IgD-negative memory B cell (primary cell): ENCODE measurements at regions not wholly inside any gene's neighbourhood (a gene's known extent, or its start where the extent isn't known, plus 50 kb on each side); places are given as distances from the start of the nearest gene placed in this dataset.

ENCODE experiments used
- H3K27ac Mint-ChIP-seq, 3 donors: one replicate each; pipeline ENCODE4 v1.8.0; 2020 to 2022; ENCODE audit warnings: mild to moderate bottlenecking in 3 of 3, mixed read lengths in 3 of 3, moderate library complexity in 1 of 3
- H3K27me3 Mint-ChIP-seq: one replicate; pipeline ENCODE4 v1.8.0; 2021; ENCODE audit warnings: mixed read lengths
- H3K36me3 Mint-ChIP-seq: one replicate; pipeline ENCODE4 v1.8.0; 2020; ENCODE audit warnings: mild to moderate bottlenecking, mixed read lengths
- H3K4me1 Mint-ChIP-seq, 3 donors: one replicate each; pipeline ENCODE4 v1.8.0; 2020 to 2022; ENCODE audit warnings: mixed read lengths in 3 of 3, mild to moderate bottlenecking in 1 of 3
- H3K4me3 Mint-ChIP-seq, 4 donors: one replicate each; pipeline ENCODE4 v1.8.0; 2020 to 2022; ENCODE audit warnings: mild to moderate bottlenecking in 4 of 4, mixed read lengths in 4 of 4, moderate library complexity in 3 of 4
- H3K9me3 Mint-ChIP-seq, 3 donors: one replicate each; pipeline ENCODE4 v1.8.0; 2020 to 2021; ENCODE audit warnings: mixed read lengths in 3 of 3, mild to moderate bottlenecking in 1 of 3

DNA sequence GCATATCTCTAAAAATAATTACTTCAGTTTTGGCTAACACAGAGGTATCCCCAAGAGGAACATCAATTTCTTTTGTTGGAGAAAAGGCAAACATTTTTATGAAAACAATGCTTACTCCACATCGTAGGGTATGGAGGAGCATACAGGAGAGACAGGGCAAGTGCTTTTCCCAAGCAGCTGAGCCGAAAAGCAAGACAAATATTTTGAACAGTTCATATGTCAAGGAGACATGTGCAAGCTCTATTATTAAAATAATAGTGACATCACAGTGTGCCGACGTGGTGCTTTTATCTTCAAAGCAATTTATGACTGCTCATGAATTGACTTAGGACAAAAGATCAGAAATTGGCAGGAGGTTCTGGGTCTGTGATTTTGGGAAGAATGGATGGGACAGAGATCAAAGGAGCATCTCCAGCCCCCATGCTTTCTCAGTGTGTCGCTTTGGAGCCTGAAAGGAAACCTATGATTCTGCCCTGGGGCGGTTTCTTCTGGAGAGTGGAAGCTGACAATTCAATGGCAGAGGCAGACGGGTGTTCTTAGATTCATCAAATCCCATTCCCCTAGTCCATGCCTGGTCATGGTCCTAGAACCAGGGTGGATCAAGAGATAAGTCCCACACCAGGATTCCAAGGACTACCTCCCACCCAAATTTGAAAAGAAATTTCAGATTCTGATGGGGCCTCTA lies 97.1 kb downstream of the JCAD start:
- no peak overlapping the region for H3K27ac Mint-ChIP-seq
- no peaks in the 10 kb centered on the region for H3K9me3 Mint-ChIP-seq
- no peaks in the 10 kb centered on the region for H3K36me3 Mint-ChIP-seq
- H3K4me3 Mint-ChIP-seq: no peak overlapping the region
- no peaks in the 10 kb centered on the region for H3K4me1 Mint-ChIP-seq
- peaks cover 9% of the 10 kb centered on the region for H3K27me3 Mint-ChIP-seq

DNA sequence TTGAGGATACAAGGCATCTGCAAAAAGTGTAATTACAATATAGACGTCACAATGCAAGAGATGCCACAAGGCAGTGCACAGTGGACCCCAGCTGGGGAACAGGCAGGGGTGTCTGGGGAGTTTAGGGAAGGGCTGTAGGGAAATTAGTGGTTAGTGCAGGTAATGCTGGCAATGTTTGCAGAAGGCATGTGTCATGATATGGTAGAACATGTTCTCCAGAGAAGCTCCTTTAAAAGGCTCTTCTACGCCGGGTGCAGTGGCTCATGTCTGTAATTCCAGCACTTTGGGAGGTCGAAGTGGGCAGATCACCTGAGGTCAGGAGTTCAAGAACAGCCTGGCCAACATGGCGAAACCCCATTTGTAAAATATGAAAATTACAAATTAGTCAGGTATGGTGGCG lies 98.0 kb downstream of the JCAD start:
- Mint-ChIP-seq H3K36me3 (no peaks in the 10 kb centered on the region), H3K9me3 (peaks cover 0 to 4% (median 0%) of the 10 kb centered on the region in 3 donors), H3K27ac (no peak overlapping the region)

DNA sequence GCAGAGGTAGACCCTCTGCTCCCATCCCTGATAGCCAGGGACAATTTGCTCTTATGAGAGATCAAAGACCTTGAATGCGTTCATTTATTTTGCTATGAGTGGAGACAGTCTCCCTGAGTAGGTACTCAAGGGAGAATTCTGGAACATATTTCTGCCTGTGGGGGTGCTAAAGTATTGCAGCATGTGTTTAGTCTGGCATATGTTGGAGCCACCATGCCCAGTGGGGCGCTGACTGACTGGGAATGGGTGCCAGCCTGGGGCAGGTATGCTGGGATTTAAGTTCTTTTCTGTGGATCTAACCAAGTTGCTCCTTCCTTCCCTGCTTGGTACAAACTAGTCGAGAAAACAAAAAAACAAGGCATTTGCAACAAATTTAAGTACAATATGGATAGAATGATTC lies 99.1 kb downstream of the JCAD start:
- Mint-ChIP-seq H3K4me1 (no peaks in the 10 kb centered on the region), H3K27ac (no peak overlapping the region), H3K27me3 (peaks cover 9% of the 10 kb centered on the region), H3K36me3 (no peaks in the 10 kb centered on the region), H3K9me3 (peaks cover 0 to 5% (median 0%) of the 10 kb centered on the region in 3 donors), H3K4me3 (no peak overlapping the region)

More for the DNA sequence above, 98.0 kb downstream of the JCAD start:
- Mint-ChIP-seq H3K4me3 (no peak overlapping the region), H3K27me3 (peaks cover 9% of the 10 kb centered on the region), H3K4me1 (no peaks in the 10 kb centered on the region)

DNA sequence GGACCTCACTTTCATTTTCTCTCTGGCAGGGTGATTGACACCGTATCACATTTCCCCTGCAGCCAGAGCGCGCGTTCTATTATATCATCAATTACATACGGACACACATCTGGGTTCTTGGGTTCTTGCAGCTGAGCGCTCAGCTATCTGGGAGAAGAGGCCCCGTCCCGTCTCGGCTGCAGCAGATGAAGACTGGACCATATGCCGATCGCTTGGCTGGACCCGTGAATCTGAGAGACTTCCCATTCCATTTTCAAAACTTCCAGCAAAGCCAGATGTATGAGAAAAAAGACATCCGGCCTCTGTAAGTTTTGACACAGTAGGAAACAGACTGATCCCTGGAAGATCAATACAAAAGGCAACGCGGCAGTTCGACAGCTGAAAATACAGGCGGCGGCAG lies 99.8 kb downstream of the JCAD start:
- peaks cover 9% of the 10 kb centered on the region for H3K27me3 Mint-ChIP-seq
- no peaks in the 10 kb centered on the region for H3K36me3 Mint-ChIP-seq
- no peak overlapping the region for H3K4me3 Mint-ChIP-seq
- H3K4me1 Mint-ChIP-seq: no peaks in the 10 kb centered on the region
- peaks cover 0 to 5% (median 0%) of the 10 kb centered on the region in 3 donors for H3K9me3 Mint-ChIP-seq
- no peak overlapping the region for H3K27ac Mint-ChIP-seq

DNA sequence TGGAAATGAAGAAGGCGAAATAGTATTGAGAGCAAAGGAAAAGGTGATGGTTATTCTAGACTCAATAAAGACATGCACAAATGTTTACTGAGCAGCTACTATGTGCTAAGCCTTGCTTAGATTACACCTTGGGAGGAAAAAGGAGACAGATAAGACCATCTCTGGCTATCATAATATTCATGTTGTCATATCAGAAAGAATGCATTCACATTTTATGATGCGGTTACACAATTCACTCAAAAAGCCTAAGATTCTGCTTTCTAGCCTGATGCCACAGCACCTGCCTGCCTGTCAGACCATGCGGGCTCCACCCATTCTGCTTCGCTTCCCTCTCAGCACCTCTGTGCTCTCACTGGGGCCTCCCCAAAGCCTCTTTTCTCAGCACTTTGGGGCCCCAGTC lies 100.9 kb downstream of the JCAD start:
- H3K27ac Mint-ChIP-seq: no peak overlapping the region
- peaks cover 0 to 5% (median 0%) of the 10 kb centered on the region in 3 donors for H3K9me3 Mint-ChIP-seq
- no peaks in the 10 kb centered on the region for H3K4me1 Mint-ChIP-seq
- no peak overlapping the region for H3K4me3 Mint-ChIP-seq
- H3K27me3 Mint-ChIP-seq: peaks cover 3% of the 10 kb centered on the region
- H3K36me3 Mint-ChIP-seq: no peaks in the 10 kb centered on the region

DNA sequence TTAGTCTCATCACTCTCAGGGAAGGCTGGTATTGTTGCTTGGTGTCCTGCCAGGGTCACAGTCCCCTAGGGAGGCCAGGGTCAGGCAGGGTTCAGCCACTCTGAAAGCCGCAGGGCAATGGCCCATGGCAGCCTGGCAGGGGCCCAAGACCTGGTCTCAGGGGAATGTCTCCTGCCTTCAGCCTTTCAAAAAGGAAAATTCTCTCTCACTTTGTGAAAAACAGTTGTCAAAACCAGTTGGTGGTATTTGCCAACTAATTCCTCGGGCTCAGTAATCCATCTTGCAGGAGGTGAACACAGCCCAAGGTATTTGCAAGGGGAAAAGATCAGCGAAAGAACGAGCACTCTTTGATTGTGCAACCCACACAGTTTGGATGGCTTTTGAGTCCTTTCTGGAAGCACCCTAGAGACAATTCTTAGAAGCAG lies 101.5 kb downstream of the JCAD start:
- Mint-ChIP-seq H3K27ac (no peak overlapping the region), H3K9me3 (peaks cover 0 to 5% (median 0%) of the 10 kb centered on the region in 3 donors), H3K27me3 (peaks cover 3% of the 10 kb centered on the region), H3K4me3 (no peak overlapping the region), H3K36me3 (no peaks in the 10 kb centered on the region), H3K4me1 (no peaks in the 10 kb centered on the region)

DNA sequence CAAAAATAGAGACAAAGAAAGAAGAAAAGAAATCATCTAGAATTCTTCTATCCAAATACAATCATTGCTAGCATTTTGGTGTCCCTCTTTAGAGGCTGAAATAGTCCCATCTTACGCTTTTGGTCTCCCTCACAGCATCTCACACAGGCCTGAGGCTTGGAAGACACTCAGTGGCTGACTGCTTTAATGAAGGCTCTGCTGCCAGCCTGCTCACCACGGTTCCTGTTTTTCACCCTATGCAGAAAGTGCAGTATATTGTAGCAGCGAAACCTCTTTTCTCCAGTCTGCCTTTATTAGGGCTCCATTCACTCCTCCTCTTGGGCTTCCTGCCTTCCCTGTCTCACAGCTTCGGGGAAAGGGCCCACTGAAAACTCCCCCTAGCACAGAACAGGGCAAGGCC lies 102.2 kb downstream of the JCAD start:
- no peak overlapping the region for H3K27ac Mint-ChIP-seq
- H3K27me3 Mint-ChIP-seq: peaks cover 3% of the 10 kb centered on the region
- H3K9me3 Mint-ChIP-seq: peaks cover 0 to 5% (median 0%) of the 10 kb centered on the region in 3 donors
- no peaks in the 10 kb centered on the region for H3K4me1 Mint-ChIP-seq
- no peaks in the 10 kb centered on the region for H3K36me3 Mint-ChIP-seq
- H3K4me3 Mint-ChIP-seq: no peak overlapping the region

DNA sequence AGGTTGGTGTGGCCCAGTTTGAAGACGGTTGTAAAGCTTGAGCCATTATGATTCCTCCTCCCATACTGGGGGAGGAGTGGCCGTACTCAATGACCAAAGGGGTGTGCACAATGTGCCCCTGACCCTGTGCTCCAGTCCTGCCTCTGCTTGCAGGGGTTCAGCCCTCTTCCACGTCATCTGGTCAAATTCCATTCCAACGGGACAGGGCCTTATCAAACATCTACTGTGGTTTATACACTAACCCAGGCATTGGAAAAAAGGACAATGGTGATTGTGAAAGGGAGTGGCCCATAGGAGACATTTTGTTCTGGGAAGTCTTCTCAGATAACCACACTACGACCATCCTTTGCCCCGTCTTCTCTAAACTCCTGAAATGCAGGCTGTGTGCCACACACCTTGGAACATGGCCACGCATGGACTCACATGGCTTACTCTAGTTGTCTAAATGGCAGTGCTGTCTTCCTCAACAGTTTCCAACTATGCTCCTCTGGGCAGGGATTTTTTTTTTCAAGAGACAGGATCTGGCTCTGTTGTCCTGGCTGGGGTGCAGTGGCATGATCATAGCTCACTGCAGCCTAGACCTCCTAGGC lies 103.0 kb downstream of the JCAD start:
- Mint-ChIP-seq H3K36me3 (no peaks in the 10 kb centered on the region), H3K4me3 (no peak overlapping the region), H3K4me1 (no peaks in the 10 kb centered on the region), H3K27ac (peak overlapping the region in 1 of 3 donors; percentile 23), H3K27me3 (peaks cover 3% of the 10 kb centered on the region), H3K9me3 (peaks cover 0 to 5% (median 0%) of the 10 kb centered on the region in 3 donors)

DNA sequence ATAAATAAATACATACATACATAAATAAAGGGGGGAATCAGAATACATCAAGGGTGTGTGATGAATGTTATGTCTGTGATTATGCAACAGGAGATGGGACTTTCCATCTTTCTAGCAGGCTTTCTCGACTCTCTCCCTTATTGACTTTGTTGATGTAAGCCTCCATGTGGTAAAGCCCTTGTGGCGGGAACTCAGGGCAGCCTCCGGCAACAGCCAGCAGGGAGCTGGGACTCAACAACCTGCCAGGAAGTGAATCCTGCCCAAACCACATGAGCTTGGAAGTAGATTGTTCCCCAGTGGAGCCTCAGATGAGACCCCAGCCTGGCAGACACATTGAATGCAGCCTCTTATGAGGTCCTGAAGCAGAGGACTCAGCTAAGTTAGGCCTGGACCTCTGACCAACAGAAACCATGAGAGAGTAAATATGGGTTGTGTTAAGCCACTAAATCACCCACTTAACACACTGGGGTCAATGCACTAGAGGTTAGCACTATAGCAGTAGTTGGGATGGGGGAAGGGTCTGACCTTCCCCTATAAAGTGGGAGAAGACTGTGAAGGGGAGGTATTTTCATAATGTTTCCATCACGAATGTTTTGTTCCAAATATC lies 104.0 kb downstream of the JCAD start:
- Mint-ChIP-seq H3K27me3 (peaks cover 3% of the 10 kb centered on the region), H3K4me1 (no peaks in the 10 kb centered on the region), H3K4me3 (no peak overlapping the region), H3K27ac (no peak overlapping the region), H3K9me3 (peaks cover 0 to 5% (median 0%) of the 10 kb centered on the region in 3 donors), H3K36me3 (no peaks in the 10 kb centered on the region)

DNA sequence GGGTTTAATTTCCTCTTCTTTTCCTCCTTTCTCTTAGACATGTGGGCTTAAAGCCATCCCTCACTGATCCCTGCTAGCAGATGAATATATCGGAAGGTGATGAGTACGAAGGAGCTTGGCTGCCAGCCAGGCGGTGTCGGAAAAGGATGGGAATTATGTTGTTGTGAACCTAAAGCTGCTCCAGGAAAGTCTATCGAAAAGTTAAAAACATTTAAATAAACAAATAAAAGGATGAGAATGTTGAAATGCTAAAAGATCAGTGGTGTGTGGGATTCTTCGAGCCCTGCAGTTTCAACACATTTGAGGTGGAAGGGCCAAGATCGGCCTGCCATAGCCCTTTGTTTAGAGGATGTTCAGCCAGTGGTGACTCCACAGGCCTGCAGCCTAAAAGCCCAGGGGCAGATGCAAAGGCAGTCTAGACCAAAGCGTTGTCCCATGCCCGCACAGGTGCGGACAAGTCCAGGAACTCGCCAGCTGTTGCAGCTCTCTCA lies 107.9 kb downstream of the JCAD start:
- H3K9me3 Mint-ChIP-seq: peaks cover 0 to 2% (median 0%) of the 10 kb centered on the region in 3 donors
- no peaks in the 10 kb centered on the region for H3K36me3 Mint-ChIP-seq
- H3K27me3 Mint-ChIP-seq: no peaks in the 10 kb centered on the region
- H3K4me3 Mint-ChIP-seq: no peak overlapping the region
- H3K27ac Mint-ChIP-seq: no peak overlapping the region
- H3K4me1 Mint-ChIP-seq: no peaks in the 10 kb centered on the region

DNA sequence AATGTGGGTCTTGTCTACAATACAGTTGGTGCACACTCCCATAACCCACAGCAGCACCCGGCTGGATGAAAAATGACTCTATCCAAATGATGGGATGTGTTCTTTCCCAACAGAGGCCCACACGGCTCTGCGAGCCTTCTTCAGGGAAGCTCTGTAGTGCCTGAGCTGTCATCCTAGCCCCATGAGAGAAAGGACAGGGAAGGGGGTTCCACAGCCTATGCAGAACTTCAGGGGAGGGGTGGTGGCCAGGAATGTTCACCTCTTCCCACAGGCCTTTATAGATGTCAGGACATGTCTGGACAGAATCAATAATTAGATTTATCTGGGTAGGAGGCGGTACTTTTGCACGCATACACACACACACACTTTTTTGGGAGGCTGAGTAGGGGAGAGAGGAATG lies 109.0 kb downstream of the JCAD start:
- H3K4me3 Mint-ChIP-seq: no peak overlapping the region
- H3K36me3 Mint-ChIP-seq: no peaks in the 10 kb centered on the region
- H3K27ac Mint-ChIP-seq: no peak overlapping the region
- H3K9me3 Mint-ChIP-seq: peaks cover 0 to 2% (median 0%) of the 10 kb centered on the region in 3 donors
- H3K4me1 Mint-ChIP-seq: no peaks in the 10 kb centered on the region
- H3K27me3 Mint-ChIP-seq: no peaks in the 10 kb centered on the region

DNA sequence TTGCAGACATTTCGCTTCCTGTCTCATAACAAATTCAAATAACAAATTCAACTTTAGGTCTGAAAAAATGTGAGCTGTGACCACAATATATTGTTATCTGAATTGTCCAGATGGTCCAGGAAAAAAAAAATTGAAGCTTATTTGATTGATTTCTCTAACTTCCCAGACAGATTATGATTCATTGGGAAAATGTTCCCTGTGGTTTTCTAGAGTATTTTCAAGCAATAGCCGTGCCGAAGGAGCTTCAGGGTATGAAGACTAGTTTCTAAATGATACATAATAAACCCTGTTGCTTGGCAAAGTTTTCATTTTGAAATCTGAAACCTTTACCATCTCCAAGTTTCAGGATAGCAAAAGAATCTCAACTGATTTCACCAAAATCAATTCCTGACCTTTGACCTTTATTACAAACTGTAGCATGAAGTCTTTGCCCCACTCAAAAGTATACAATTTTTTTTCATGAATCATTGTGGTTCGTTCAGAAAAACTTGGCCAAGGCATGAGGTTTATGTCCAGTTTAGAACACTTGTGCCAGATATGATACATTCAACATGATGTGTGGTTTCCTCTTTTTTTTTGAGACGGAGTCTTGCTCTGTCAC lies 109.9 kb downstream of the JCAD start:
- Mint-ChIP-seq H3K9me3 (peaks cover 0 to 2% (median 0%) of the 10 kb centered on the region in 3 donors), H3K4me3 (no peak overlapping the region), H3K4me1 (no peaks in the 10 kb centered on the region), H3K27me3 (no peaks in the 10 kb centered on the region), H3K27ac (no peak overlapping the region), H3K36me3 (no peaks in the 10 kb centered on the region)

DNA sequence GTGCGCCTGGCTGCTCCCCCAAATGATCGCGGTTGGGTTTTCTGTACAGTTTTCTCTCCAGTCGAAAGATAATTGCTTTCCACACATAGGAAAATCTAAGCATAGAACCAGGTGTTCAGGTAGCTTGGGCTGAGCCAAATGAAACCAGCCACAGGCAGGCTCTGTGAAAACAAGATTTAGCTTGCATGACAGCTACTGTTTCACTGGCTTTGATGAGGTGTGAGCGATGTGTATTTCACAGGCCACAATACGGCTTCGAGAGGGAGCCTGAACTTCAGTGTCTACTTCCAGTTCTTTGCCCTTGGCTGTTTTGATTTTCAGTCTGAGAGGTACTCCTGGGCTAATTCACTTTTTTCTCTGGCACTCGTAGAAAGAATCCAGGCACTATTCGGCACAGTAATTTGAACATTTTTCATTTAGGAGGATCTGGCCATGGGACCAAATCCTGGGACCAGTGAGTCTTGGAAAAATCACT lies 110.5 kb downstream of the JCAD start:
- H3K27ac Mint-ChIP-seq: no peak overlapping the region
- H3K4me1 Mint-ChIP-seq: no peaks in the 10 kb centered on the region
- no peaks in the 10 kb centered on the region for H3K27me3 Mint-ChIP-seq
- no peak overlapping the region for H3K4me3 Mint-ChIP-seq
- H3K36me3 Mint-ChIP-seq: no peaks in the 10 kb centered on the region
- peaks cover 0 to 2% (median 0%) of the 10 kb centered on the region in 3 donors for H3K9me3 Mint-ChIP-seq

DNA sequence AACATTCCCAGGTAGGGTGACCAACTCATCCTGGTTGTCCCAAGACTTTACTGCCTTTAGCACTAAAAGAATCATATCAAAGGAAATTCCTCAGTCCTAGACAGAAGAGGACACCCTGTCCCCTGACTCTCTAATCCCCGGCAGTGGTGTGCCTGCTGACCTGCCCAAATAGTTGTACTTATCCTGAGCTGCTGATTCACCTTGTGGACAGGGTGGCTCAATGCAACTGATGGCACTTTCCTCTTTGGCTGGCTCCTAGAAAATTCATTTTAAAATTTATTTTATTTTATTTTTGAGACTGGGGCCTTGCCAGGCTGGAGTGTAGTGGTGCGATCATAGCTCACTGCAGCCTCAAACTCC lies 111.7 kb downstream of the JCAD start:
- no peaks in the 10 kb centered on the region for H3K36me3 Mint-ChIP-seq
- no peak overlapping the region for H3K27ac Mint-ChIP-seq
- H3K9me3 Mint-ChIP-seq: peaks cover 0 to 2% (median 0%) of the 10 kb centered on the region in 3 donors
- no peaks in the 10 kb centered on the region for H3K27me3 Mint-ChIP-seq
- H3K4me3 Mint-ChIP-seq: no peak overlapping the region
- no peaks in the 10 kb centered on the region for H3K4me1 Mint-ChIP-seq

DNA sequence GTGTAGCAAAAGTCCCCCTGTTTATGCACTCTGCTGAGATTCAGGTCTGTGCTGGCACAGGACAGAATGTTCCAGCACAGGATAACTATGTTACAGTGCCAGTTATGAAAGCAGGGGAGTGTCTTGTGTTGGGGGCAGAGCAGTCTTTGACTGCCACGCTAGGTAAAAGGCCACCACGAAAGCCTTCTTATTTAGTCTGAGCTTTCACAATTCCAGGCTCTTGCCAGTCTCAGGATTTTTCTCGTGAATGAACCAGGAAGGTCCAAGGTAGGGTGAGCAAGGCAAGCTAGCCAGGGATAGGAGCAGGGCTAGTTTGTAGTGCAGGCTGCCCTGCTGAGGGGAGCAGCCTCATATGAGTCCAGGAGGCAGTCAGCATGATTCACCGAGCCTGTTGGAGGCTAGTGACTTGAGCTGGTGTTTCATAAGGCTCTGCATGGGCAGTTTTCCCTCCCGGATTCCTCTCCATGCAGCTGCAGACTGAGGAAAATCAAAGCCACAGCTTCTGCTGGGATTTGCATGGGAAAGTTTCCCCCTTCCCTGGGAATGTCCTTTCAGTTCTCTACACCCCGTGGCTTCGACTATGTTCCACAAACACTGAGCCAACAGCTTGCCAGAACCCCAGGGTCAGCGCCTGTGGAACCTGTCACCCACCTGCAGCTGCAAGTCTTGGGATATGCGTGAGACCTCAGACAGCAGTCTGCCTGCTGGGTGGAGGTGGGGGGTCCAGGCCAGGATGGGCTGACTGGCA lies 112.3 kb downstream of the JCAD start:
- H3K9me3 Mint-ChIP-seq: peaks cover 0 to 2% (median under 1%) of the 10 kb centered on the region in 3 donors
- H3K36me3 Mint-ChIP-seq: no peaks in the 10 kb centered on the region
- H3K27ac Mint-ChIP-seq: no peak overlapping the region
- H3K27me3 Mint-ChIP-seq: no peaks in the 10 kb centered on the region
- peaks cover 0 to under 1% (median 0%) of the 10 kb centered on the region in 3 donors for H3K4me1 Mint-ChIP-seq
- no peak overlapping the region for H3K4me3 Mint-ChIP-seq
